NCI-H526 treated with DMSO at 0.1 percent for 48 hours (cell line): ENCODE measurements at regions not wholly inside any gene's neighbourhood (a gene's known extent, or its start where the extent isn't known, plus 50 kb on each side); places are given as distances from the start of the nearest gene placed in this dataset.

Experiments used
- DNase-seq: peaks from one replicate; lab custom pipeline; 2025; lab: John Stamatoyannopoulos, UW

DNA sequence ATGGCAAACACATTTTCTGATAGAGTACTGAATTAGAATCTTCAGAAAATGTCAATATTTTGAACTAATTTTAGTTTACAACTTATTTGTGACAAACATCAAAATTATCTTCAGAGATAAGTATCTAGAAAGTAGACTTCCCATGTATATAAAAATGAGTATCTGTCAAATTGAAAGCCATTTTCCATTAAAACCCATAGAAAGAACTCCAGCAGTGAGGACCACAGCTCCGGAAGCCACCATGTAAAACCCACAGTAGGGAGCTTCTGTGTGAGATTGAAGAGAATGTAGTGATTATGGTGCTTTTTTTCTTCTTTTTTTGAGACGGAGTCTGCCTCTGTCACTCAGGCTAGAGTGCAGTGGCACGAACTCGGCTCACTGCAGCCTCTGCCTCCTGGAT is 687.0 kb downstream of the TYW1 start:
- no peak for DNase-seq

DNA sequence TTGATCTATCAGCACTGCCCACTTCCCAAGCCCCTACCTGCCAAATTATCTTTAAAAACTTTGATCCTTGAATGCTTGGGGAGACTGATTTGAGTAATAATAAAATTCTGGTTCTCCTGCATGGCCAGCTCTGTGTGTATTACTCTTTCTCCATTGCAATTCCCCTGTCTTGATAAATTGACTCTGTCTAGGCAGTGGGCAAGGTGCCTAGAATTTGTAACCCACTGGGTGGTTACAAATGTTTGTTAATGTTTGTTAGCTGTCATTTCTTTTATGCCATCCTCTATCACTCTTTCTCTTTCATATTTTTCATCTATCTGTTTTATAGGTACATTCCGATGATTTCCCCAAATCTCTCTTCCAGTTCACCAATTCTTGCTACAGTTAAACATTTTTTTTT is 694.1 kb downstream of the TYW1 start:
- no peak for DNase-seq

DNA sequence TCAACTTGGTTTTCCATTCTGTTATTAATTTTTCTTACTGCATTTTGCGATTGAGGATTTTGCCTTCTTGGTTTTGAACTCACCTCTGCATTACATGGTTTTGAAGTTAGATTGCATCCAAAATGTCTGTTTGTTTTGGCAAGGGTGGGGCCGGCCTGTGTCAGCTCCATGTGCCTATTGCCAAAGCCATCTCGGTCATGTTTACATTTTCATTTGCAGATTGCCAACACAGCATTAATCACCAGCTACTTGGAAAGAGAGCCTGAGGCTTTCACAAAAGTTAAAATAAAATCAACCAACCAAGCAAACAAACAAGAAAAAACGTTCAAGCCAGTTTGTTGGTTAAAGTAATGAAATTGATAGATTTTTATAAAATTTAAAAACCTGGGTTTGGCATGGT is 695.8 kb downstream of the TYW1 start:
- no peak for DNase-seq

DNA sequence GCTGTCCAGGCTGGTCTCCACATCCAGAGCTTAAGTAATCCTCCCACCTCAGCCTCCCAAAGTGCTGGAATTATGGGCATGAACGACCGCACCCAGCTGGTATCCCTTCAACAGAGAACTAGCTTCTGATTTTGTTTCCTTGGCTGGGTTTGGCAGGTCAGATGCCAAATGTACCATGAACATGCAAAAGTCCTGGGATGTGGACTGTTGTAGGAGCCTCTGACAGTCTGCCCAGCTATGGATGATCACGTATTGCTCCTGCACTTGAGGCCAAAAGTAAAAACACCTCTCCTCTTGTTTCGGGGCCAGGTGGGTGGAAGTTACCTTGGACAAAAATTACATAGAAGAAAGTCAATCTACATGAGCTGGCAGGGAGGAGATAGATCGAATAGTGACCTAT is 699.5 kb downstream of the TYW1 start:
- DNase-seq = no peak

DNA sequence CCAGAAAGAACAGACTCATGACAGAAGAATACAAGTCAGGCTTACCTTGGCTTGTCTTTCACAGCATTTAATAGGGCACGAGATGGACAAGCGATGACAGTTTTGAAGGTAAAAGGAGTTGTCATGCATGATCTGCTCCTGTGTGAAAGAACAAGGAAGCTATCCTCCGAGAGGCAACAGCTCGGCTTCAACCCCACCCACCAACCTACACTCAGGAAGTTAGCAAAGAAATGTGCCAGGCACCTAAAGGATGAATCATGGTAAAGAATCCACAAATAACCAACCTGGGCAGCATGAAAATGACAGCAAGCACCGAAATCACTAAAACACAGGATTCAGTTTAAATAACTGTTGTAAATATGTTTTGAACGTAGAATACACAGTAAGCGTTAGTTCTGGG is 700.2 kb downstream of the TYW1 start:
- DNase-seq = no peak

DNA sequence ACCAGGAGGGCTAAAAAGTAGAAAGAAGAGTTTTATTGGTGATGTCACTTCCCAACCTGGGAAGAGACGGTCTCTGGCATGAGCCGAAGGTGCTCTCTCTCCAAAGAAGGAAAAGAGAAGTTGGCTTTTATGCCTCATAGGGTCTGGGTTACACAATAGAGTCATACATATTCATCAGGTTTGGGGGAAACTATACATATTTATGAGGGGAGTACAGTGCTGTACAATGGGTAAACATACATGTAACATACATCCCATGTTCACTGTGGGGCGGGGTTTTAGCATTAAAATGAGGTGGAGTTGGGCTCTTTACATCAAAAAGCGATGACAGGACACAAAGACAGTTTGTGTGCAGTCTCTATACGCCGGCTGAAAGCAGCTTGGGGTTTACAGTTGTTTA is 701.7 kb downstream of the TYW1 start:
- no peak for DNase-seq

DNA sequence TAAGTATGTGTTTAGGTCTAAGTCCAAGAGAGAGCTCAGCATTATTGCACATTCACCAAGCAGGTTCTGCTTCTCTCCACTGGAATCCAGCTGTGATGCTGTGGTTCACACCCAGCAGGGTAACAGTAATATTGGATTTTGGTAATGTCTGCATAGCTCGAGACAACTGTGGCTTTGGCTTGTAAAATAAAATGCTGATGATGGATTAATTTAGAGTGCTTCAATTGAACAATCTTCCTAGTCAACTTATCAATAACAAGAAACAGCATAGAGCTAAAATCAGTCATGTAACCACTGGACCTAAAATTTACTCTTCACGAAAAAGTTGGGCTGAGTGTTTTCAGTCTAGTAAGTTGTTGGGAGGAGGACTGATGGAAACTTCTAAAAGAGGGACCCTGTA is 709.2 kb downstream of the TYW1 start:
- DNase-seq = no peak

DNA sequence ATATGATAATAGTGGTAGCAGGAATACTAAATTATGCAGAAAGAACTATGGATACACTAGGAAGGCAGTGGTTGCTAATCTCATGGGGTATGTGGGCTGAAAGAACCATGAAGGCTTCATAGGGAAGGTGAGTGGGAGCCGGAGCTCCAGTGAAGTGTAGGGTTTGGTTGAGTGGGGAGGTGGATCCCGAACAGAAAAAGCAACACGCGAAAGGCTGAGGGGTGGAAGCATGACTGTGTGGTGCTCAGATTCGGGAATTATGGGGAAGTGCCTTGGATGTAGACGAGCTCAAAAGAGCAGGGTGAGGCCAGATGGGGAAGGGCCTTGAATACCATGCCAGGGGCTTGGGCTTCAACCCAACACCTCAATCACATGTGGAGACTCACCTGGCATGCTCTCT is 715.1 kb downstream of the TYW1 start:
- DNase-seq = no peak

DNA sequence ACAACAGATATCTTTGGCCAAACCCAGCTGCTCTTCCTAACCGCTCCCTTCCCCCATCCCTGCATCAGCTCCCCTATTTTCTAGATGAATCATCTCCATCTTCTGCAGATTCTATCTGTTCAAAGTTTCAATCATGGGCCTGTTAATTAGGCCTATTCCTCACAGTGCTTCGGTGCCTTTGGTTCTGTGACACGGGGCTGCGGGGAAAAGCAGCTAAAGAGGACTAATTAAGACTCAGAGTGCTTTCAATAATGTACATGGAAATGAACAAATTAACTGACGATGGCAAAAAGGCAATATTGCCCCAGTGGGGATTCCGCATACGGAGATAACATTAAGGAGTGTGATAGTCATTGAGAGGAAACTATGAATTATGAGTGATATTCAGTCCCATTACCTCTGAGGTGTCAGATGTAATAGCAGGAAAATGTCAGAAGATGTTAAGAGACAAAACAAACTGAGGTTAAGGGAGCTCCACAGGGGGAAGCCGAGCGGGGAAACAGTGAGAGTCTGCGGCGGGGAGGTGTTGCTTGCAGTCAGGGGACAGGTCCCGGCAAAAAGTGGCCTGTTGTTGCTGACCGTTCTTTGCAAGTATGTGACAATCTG is 716.9 kb downstream of the TYW1 start:
- no peak for DNase-seq

DNA sequence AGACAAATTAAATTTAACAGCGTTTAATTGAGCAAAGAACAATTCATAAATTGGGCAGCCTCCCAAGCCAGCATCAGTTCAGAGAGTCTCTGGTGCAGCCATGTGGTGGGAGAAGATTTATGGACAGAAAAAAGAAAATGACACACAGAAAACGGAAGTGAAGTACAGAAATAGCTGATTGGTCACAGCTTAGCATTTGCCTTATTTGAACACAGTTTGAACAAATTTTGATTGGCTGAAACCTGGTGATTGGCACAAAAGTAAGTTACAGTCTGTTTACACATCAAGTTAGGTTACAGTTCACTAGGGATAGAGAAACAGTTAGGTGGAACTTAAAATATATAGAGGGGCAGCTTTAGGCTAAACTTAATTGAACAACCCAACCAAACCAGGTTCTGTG is 720.1 kb downstream of the TYW1 start:
- no peak for DNase-seq

DNA sequence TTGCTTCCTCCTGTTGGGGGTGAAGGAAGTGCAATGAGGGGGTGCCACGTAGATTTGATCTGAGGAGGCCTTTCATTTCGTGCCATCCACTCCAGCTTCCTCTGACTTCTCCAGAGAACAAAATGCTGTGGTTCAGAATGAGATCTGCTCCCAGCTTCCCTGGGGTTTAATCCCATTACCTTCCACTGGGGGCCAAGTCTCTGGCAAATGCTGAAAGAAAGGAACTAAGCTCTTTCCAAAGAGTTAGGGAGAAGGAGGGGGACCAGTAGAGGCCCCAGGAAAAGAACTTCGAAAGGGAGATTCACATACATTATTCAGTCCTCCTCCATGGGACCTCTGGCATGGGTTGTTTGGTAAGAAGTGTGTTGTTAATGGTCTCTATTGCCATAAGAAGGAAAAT is 727.0 kb downstream of the TYW1 start:
- DNase-seq = no peak

DNA sequence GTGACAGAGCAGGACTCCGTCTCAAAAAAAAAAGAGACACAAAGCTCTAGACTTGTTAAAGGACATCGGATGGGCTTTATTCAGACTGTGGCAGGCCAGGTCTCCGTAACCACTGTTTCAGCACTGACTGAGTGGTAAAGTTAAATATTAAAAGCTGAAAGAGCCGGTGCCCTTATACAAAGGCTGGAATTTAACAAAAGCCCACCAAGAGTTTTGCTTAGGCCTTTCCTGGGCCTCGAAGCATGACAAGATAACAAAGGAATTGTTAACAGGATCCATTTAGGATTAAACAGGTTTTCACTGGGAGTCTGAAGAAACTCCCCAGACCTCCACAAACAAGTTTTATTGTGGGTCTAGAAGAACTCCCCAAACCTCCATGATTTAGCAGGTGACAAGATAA is 727.8 kb downstream of the TYW1 start:
- no peak for DNase-seq

DNA sequence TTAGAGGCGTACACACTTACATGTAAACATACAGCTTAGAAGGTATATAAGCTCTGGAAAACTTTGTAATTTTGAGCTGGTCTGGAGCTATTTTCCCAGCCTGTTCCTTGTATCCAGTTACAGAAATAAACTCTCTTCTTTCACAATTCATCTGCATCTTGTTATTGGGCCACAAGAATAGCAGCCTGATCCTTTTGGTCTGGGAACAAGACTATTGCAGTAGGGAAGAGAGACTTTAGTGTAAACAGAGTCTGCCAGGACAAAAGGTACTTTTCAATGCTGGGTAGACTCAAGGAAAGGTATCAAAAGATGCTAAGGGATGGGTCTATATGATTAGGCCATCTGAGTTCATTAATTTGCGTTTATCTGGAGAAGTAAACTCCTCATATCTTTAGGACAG is 728.3 kb downstream of the TYW1 start:
- DNase-seq = no peak

DNA sequence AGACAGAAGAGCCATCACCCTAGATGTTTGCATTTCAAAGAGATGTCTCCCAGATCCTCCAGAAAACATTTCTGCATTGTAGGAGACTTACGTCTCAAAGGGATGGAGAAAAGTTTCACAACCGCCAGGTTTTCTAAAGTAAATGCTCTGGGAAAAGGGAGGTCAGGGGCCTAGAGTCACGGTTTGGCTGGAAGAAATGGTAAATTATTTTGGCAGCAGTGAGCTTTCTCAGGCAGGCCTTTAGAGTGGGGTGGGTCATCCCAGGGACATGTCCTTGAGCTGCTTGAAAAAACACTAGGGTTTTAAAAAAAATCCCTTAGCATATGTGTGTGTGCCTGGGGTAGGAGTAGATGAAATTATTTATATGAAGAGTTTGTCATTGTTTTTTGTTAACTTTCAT is 728.8 kb downstream of the TYW1 start:
- DNase-seq = no peak

DNA sequence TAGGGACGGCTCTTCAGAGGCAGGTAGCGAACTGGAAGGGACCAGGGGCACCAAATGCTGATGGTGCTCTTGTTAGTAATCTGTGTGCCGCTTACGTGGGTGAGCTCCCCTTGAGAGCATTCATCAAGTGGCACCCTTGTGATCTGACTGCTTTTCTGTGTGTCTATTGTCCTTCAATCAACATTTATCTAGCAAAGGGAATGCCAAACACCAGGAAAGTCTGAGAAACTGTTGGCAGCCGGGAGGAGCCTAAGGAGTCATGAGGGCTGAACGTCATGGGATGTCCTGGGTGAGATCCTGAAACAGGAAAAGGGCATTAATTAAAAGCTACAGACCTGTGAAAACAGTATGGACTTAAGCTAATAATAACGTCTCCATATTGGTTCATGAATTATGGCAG is 733.1 kb downstream of the TYW1 start:
- DNase-seq = no peak

DNA sequence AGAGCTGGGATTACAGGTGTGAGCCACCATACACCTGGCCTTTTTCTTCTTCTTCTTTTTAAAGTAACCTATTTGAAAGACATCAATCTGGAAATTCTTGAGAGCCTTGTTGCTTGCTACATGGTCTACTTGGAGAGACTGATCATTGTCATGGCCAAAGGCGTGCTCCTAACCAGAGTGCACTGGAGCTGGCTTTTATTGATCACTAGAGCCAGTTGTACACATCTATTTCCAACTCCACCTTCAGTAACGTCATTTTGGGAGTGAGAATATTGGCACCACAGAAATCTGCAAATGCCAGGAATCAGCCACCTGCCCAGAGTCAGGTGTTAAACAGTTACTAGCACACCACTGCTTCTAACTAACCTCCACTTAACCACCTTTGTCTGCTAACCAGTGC is 735.1 kb downstream of the TYW1 start:
- DNase-seq = no peak

DNA sequence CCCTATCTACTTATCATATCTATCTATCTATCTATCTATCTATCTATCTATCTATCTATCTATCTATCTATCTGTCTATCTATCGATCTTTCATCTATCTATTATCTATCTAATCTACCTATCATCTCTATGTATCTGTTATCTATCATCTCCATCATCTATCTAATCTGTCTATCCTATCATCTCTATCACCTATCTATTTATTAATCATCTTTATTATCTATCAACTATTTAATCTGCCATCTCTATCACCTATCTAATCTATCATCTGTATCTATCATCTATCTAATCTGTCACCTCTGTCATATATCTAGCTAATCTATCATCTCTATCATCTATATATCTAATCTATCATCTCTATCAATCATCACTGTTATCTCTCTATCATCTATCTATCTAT is 736.3 kb downstream of the TYW1 start:
- no peak for DNase-seq

DNA sequence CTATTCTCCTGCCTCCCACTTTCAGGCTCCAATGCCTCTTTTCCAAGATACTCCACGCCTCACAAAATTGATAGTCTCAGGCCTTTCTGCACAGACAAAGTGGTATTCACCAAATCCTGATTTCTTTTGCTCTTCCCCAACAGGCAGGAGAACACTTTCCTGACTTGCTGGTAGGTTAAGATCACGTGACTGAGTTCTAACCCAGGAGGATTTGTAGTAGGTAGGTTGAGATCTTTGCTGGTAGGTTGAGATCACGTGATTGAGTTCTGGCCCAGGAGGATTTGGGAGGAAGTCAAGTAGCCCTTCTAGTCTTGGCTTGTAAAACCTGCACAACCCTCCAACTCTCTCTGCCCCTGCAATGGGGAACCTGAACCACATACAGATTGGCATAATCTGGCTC is 741.5 kb downstream of the TYW1 start:
- no peak for DNase-seq

DNA sequence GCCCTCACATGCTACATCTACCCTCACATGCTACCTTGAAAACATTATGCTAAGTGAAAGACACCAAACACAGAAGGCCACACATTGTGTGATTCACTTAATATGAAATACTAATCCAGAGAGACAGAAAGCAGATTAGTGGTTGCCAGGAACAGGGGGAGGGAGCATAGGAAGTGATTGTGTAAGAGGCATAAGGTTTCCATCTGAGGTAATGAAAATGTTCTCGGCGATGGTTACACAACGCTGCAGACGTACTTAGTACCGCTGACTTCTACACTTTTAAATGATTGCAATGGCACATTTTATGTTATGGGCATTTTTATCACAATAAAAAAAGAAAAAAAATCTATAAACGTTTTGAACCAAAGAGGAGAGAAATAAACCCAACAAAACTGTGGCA is 742.3 kb downstream of the TYW1 start:
- DNase-seq = no peak

DNA sequence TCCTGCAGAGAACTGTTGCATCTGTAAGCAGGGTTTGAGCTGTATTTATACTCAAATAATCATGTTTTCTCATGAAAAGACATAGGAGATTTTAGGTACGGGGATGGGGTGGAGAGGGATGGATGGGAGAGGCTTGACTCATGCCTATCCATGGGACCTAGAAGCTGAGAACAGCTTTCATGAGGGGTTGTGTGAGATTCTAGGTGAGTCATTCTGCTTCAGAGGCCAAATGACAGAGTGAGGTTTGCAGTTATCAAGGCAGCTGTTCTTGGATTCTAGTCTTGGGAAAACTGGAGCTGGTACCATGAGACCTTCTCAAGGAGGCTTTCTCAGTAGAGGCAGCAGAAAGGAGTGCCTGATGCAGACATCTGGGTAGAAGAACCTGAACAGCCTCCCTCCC is 746.9 kb downstream of the TYW1 start:
- no peak for DNase-seq

DNA sequence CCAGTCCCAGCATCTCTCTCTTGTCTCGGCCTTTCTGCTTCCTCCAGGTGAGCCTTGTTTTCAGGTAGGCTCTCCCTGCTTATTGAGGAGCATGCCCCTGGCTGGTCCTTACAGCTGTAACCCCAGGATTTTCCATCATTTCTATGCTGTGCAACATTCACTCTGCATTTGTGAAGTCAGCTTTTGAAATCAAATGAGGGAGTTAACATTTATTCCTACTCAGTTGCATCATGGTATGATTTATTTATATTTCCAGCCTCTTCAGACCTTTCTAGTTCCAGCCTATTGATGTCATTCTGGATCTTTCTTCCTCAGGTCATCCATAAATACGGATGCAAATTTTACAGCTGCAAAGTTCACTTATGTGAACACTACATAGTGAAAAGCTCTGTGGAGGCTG is 755.6 kb downstream of the TYW1 start:
- no peak for DNase-seq

DNA sequence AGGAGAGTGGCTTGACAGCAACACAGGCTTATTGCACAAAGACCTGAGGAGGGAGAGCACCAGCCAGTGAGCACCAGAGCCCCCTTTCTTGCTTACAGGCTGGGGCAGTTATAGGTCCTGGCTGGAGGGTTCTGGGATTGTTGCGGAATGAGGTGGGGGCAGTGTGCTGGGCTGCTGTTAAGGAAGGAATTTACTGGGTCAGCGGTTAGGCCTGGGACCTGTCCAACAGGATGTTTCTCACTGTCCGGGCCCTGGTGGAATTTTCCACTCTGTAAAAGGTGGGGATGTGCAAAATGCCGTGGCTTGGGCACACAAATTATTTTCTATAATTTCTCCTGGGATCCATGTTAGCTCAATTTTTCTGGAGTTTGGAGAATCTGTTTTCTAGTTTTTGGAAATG is 757.3 kb downstream of the TYW1 start:
- no peak for DNase-seq

DNA sequence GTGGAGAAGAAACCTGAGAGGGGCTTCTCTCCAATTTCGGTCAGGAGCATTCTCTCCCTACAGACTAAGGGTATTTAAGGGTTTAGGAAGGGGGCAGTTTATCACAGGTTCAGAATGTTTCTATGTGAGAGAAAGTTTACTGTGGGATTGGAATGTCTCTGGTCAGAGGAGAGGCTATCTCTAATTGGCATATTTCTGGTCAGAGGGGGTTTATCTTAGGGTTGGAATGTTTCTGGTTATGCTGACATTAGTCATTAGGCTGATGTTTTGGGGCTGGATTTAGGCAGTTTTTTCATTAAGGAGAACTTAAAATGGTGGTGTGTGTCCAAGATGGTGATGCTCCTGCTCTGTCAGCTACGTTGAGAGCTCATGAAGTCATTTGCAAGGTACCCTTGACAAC is 758.0 kb downstream of the TYW1 start:
- DNase-seq = no peak

DNA sequence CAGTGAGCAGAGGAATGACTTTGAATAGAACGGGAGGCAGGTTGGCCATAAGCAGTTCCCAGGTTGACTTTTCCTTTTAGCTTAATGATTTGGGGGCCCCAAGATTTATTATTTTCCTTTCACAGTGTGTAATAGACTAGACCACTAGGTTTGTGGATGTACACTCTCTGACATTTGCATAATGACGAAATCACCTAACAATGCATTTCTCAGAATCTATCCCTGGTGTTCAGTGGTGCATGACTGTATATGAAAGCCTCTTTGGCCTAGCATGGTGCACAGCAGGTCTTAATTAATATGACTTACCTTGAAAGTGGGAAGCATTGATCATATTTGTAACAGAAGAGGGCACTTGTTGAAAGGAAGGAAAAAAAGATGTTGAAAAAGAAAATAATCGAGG is 761.9 kb downstream of the TYW1 start:
- DNase-seq = no peak

DNA sequence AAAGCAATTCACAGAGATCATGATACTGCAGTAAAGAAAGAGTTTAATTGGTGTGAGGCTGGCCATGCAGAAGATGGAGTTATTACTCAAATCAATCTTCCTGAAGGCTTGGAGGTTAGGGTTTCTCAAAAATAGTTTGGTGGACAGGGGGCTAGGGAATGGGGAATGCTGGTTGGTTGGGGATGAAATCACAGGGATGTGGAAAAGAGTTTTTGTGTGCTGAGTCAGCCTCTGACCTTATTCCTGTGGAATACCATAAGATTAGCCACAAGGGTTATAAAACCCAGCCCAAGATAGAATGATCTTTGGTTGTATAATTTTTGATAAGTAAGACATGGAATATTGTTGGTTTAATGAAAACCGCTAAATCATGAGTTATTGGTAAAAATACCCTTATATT is 764.3 kb downstream of the TYW1 start:
- no peak for DNase-seq
